Stimulated activated CD8-positive, alpha-beta memory T cell treated with anti-CD3 and anti-CD28 coated beads, Interleukin-2, amount 100 ng/mL, for 48 hours (primary cell): ENCODE measurements at regions not wholly inside any gene's neighbourhood (a gene's known extent, or its start where the extent isn't known, plus 50 kb on each side); places are given as distances from the start of the nearest gene placed in this dataset.

ENCODE experiments used
- DNase-seq, 2 donors: peaks; one replicate each; pipeline ENCODE4 v3.0.0-alpha.2; 2020; ENCODE audit warnings: low read depth in 2 of 2

GRCh38 chr3:31223278-31223677 lies 309.4 kb upstream of the STT3B start:
- DNase-seq: no peak

GRCh38 chr3:31224936-31225335 lies 307.8 kb upstream of the STT3B start:
- DNase-seq: no peak

GRCh38 chr3:31225923-31226322 lies 306.8 kb upstream of the STT3B start:
- DNase-seq: no peak

- no peak for DNase-seq
Measured at GRCh38 chr3:31226346-31226745, 306.4 kb upstream of the STT3B start.

DNA sequence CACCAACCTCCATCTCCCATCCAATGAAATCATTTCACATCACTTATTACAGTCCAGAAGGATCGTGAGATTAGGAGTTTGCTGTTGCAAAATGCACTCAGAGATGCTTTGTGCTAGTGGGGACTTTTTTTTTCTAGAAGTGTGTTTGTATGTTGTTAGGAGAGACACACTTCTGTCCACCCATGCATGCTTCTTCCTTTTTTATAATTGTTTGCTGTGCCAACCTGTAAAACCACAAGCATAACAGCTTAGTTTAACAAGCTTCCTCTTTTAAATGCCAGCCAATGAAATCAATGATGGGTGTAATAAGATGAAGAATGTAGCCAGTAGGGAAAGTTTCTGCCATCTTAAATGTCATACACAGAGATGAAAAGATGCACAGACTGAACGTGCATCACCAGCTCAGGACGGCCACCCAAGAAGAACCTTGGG lies 305.6 kb upstream of the STT3B start:
- no peak for DNase-seq

GRCh38 chr3:31230425-31231223 lies 302.1 kb upstream of the STT3B start:
- DNase-seq: no peak

DNA sequence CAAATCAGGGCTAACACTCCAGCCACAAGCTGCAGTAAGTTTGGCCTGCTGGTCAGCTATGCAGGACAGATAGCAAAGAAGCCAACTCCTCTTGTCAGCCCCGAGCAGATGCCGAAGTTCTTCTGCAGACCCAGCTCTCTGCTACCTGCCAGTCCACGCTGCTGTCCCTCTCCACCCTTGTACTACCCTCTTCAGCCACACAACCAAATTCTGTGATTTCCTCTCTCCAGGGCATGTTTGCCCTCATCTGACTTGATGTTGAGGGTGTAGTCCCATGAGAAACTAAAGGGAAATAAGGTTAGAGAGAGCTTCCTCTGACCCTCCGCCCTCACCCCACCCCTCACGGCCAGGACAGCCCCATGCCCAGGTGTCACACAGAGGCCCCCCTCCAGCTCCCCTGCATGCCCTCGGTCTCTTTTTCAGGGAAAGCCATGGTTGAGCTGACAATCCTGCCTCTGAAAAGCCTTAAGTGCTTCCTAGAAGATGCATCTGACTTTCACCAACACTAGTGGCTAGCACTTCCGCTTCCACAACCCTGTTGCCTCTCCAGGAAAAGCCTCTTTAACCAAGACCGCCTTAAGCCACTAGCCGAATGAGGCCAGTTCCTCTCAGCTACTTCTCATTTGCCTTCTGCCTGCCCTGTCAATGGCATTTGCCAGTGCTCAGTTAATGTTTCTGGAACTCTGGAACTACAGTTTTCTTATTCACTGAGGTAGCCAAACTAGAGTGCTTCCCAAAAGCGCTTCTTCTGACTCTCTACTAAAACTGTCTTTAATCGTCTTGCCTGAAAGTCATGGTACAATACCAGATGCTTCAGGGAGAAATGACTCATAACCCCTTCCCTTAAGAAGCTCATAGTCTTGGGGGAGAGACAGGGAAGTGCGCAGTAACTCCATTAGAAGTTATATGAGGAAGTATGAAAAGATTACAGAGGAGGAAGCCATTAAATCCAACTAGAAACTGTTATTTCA lies 300.4 kb upstream of the STT3B start:
- no peak for DNase-seq

DNA sequence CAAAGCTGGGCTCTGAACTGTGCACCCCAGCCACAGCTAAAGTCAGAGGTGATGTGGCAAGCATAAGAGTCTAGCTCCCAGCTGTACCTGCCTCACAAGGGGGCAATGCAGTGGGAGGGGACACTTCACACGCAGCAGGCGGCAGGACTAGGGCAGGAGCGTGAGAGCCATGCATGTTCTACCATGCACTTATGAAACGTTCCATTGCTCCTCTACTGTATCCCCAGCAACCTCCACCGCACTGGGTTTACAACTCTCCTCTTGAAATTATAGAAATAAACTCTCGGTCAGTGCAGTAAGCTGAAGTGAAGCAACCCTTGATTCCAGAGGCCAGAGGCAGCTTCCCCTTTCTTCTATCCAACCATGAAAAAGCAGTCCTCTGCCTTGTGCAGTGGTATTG lies 298.6 kb upstream of the STT3B start:
- no peak for DNase-seq

DNA sequence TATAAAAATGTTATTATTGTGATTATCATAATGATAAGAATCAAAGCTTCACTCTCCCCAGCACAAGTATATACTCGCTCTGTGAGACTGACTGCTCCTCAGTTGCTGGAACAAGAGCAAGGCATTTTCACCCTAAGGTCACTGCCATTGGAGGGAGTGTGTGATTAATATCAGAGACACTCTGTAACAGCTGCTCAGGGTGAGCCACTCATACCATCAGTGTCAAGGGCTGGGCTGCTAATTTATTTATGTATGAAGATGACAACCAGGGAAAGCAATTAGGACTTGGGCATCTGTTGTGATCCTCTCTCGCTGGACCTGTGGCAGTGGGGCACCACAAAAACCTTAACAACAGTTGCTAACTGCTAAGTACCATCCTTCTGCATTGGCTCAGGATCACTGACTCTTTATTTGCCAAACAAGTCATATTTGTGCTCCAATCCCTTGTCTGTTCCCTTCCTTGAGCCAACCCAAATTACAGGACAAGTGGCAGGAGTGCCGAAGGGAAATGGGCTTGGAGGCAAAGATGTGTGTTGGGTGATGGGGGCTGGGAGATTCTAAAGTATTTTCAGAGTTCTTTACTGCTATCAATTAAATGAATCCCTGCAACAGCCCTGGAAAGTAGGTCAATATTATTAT lies 297.5 kb upstream of the STT3B start:
- DNase-seq: no peak

DNA sequence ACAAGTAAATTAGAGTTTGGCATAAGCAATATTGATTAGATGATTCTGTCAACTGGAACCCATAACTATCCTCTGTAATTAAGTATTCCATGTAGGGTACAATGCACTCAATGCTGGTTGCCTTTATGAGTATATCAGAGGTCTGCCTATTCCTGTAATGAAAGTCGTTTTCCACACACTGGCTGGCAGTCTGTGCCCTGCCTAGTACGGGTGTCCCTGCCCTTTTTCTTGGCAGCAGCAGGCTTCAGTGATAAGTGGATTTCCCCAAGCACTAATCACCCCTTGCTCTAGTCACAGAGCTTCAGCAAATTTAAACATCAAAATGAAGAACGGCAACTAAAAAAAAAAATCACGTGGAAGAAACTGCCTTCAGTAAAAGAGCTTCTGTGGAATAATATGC lies 294.8 kb upstream of the STT3B start:
- DNase-seq: no peak

- no peak for DNase-seq
Measured at GRCh38 chr3:31240013-31240412, 292.7 kb upstream of the STT3B start.

- DNase-seq: no peak
Measured at GRCh38 chr3:31240466-31240865, 292.3 kb upstream of the STT3B start.

GRCh38 chr3:31240874-31241273 lies 291.9 kb upstream of the STT3B start:
- DNase-seq: no peak

DNA sequence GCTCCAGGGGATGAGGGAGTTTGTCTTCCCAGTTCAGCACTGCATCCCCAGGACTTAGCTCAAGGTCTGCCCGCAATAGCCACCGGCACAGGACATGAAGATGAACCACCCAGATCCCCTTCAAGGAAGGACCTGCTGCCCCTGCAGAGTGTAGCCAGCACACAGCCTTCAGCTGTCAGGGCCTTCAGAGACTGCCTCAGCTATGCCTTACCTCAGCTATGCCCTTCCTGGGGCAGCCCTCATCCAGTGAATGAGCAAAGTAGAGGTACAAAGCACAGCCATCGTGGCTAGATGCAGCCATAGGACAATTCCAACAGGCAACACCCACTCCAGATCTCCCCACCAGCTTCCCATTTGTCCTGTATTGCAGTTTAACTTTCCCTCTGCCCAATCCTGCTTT lies 291.2 kb upstream of the STT3B start:
- no peak for DNase-seq

GRCh38 chr3:31242026-31242960 lies 290.4 kb upstream of the STT3B start:
- no peak for DNase-seq

- DNase-seq: no peak
Measured at GRCh38 chr3:31244929-31245817, 287.6 kb upstream of the STT3B start.

DNA sequence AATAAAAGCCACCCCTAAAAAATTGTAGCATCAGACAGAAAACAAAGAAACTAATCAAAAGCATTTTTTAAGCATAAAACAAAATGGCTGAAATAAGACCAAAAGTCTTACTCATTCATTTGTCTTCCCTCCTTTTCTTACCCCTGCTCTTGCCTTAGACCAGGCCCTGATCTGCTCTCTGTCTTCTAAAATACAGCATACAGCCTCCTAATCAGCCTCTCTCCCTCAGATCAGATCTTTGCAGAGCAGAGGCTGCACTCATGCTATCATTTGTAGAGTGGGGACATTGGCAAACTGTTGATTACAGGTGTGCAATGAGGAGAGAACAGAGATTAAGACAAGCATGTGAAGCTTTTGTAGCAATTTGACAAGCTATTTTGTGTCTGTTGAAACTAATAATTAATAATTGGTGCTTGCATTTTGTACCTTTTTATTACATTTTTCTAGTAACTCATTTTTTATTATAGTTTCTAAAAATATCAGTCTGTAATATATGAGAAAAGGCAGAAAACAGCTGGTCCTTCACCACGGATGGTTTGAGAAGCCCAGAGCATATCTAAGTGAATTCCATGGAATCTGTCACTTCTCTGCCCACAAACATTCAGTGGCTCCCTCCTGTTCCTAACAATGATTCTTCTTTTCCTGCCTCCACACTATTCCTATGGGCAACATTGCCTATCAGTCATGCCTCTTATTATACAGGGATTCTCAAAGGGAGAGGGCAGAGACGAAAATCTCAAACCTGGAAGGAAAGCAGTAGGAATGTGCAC lies 286.2 kb upstream of the STT3B start:
- DNase-seq: no peak

GRCh38 chr3:31247063-31247447 lies 285.7 kb upstream of the STT3B start:
- no peak for DNase-seq

GRCh38 chr3:31247850-31248562 lies 284.7 kb upstream of the STT3B start:
- DNase-seq: no peak
